Activated T-cell treated with anti-CD3 and anti-CD28 coated beads, Interleukin-2, amount 50 U/mL, for 72 hours (primary cell): ENCODE measurements at regions not wholly inside any gene's neighbourhood (a gene's known extent, or its start where the extent isn't known, plus 50 kb on each side); places are given as distances from the start of the nearest gene placed in this dataset.
A peak's percentile ranks its signal among the peaks of the same experiment; 100 is the strongest.

ENCODE experiments used
- ATAC-seq, 2 donors: fragments of 150-1000 bp; cut with Tn5 transposase; replicated peaks in 1 of 2; 2 replicates each; pipeline ENCODE4 v1.10.0; 2021; ENCODE audit warnings: moderate library complexity in 2 of 2, mild to moderate bottlenecking in 1 of 2
- DNase-seq, 2 donors: peaks; one replicate each; pipeline ENCODE4 v3.0.0; 2021 to 2022; ENCODE audit warnings: mixed read lengths in 1 of 2
- H3K27ac Mint-ChIP-seq: one replicate; pipeline ENCODE4 v1.8.0; 2022; ENCODE audit warnings: mild to moderate bottlenecking, moderate library complexity, mixed read lengths
- H3K27me3 Mint-ChIP-seq: one replicate; pipeline ENCODE4 v1.8.0; 2022; ENCODE audit warnings: low read depth, mixed read lengths
- H3K36me3 Mint-ChIP-seq, 2 donors: one replicate each; pipeline ENCODE4 v1.8.0; 2022; ENCODE audit warnings: mixed read lengths in 2 of 2, mild to moderate bottlenecking in 1 of 2; ENCODE audit not compliant: insufficient read depth in 2 of 2
- H3K4me1 Mint-ChIP-seq: one replicate; pipeline ENCODE4 v1.8.0; 2022; ENCODE audit warnings: low read depth, mixed read lengths
- H3K4me3 Mint-ChIP-seq, 2 donors: one replicate each; pipeline ENCODE4 v1.8.0; 2022; ENCODE audit warnings: mild to moderate bottlenecking in 2 of 2, mixed read lengths in 2 of 2, moderate library complexity in 2 of 2
- H3K9me3 Mint-ChIP-seq, 2 donors: one replicate each; pipeline ENCODE4 v1.8.0; 2022; ENCODE audit warnings: mixed read lengths in 2 of 2

GRCh38 chr15:39153058-39153714, 427.7 kb upstream of the THBS1 start:
- no peaks in the 10 kb centered on the region for H3K9me3 Mint-ChIP-seq

GRCh38 chr15:39153716-39154115, 427.2 kb upstream of the THBS1 start:
- ATAC-seq (no peak), DNase-seq (no peak)
- H3K27me3 Mint-ChIP-seq = no peaks in the 10 kb centered on the region
- H3K9me3 Mint-ChIP-seq = no peaks in the 10 kb centered on the region
- no peak overlapping the region for H3K4me3 Mint-ChIP-seq
- H3K4me1 Mint-ChIP-seq = no peaks in the 10 kb centered on the region
- H3K36me3 Mint-ChIP-seq = no peaks in the 10 kb centered on the region
- H3K27ac Mint-ChIP-seq = no peak overlapping the region

More at GRCh38 chr15:39153058-39153714, 427.7 kb upstream of the THBS1 start:
- Mint-ChIP-seq H3K4me1 (no peaks in the 10 kb centered on the region), H3K36me3 (no peaks in the 10 kb centered on the region), H3K4me3 (no peak overlapping the region), H3K27ac (no peak overlapping the region), H3K27me3 (no peaks in the 10 kb centered on the region)
- no peak for DNase-seq
- no peak for ATAC-seq

GRCh38 chr15:39154227-39154638, 426.6 kb upstream of the THBS1 start:
- Mint-ChIP-seq H3K36me3 (no peaks in the 10 kb centered on the region), H3K4me3 (no peak overlapping the region), H3K27me3 (no peaks in the 10 kb centered on the region), H3K4me1 (no peaks in the 10 kb centered on the region), H3K27ac (no peak overlapping the region), H3K9me3 (no peaks in the 10 kb centered on the region)
- DNase-seq (no peak), ATAC-seq (no peak)

DNA sequence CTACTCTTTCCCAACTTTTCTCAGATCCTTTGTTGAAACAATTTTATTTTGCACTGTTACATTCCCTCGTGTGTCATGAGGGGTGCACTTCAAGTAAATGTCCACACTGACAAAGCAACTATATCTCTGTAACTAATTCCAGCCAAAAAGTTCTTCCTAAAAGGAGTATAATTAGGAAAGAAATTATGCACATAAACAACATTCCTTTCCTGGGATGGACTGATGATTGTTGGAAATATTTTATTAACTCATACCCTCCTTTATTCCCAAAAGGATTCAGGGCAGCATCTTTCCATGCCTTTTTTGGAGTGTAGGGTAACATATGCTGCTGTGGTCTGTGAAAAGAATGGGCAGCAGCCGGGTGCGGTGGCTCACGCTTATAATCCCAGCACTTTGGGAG, 426.1 kb upstream of the THBS1 start:
- no peak overlapping the region for H3K27ac Mint-ChIP-seq
- ATAC-seq (no peak), DNase-seq (no peak)
- no peaks in the 10 kb centered on the region for H3K27me3 Mint-ChIP-seq
- H3K36me3 Mint-ChIP-seq = no peaks in the 10 kb centered on the region
- no peaks in the 10 kb centered on the region for H3K4me1 Mint-ChIP-seq
- H3K9me3 Mint-ChIP-seq = no peaks in the 10 kb centered on the region
- no peak overlapping the region for H3K4me3 Mint-ChIP-seq

GRCh38 chr15:39156166-39156565, 424.7 kb upstream of the THBS1 start:
- no peaks in the 10 kb centered on the region for H3K36me3 Mint-ChIP-seq
- H3K27ac Mint-ChIP-seq = no peak overlapping the region
- H3K27me3 Mint-ChIP-seq = no peaks in the 10 kb centered on the region
- H3K4me3 Mint-ChIP-seq = no peak overlapping the region
- no peak for DNase-seq
- ATAC-seq = no peak
- H3K4me1 Mint-ChIP-seq = no peaks in the 10 kb centered on the region
- H3K9me3 Mint-ChIP-seq = no peaks in the 10 kb centered on the region

DNA sequence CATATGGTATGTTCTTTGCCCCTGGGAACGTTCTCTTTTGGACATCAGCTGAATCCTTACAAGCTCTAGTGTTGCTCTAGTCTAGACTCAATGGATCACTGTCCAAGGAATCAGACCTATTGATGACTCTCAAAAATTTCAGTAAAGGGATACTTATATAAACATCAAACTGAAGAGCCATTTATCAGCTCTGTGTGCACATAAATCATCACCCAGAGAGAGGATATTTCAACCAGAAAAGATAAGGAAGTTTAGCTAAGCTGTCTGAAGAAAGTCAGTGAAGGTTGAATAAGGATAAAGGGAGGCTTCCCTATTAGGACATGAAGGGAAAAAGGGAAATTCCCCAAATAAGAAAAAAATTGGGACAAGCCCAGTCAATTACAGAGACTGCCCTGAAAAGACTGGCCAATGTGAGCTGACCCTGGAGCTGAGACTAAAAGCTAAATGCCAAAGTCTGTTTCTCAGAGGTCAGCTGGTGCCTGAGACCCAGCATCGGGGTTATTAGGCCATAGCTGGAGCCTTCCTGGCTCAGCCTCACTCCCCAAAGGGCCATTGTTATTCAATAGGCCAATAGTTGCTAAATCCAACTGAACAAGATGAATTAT, 424.1 kb upstream of the THBS1 start:
- Mint-ChIP-seq H3K27me3 (no peaks in the 10 kb centered on the region), H3K4me3 (no peak overlapping the region)

DNA sequence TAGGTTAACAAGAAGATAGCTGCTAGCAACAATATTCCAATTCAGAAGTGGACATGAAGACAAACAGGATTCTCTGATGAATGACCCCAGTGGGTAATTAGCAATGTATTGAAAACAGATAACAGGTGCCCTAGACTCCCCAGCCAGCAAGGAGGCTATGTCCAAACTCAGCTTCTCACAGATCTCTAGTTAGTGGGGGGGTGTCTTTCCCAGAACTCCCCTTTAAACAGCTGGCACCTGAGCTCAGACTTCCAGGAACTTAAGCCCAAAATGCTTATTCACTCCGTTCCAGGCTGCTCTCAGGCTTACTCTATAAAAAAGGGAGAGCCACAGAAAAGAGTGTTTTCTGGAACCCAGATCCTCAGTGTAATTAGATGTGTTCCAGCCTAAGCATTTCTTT, 423.0 kb upstream of the THBS1 start:
- no peak overlapping the region for H3K27ac Mint-ChIP-seq
- no peaks in the 10 kb centered on the region for H3K4me1 Mint-ChIP-seq
- peaks cover 0 to under 1% of the 10 kb centered on the region in 2 donors for H3K36me3 Mint-ChIP-seq
- no peak overlapping the region for H3K4me3 Mint-ChIP-seq
- DNase-seq = no peak
- H3K27me3 Mint-ChIP-seq = no peaks in the 10 kb centered on the region
- ATAC-seq = no peak
- peaks cover 0 to 2% of the 10 kb centered on the region in 2 donors for H3K9me3 Mint-ChIP-seq

More for the DNA sequence above, 424.1 kb upstream of the THBS1 start:
- Mint-ChIP-seq H3K4me1 (no peaks in the 10 kb centered on the region), H3K27ac (no peak overlapping the region), H3K36me3 (no peaks in the 10 kb centered on the region), H3K9me3 (no peaks in the 10 kb centered on the region)
- DNase-seq (no peak), ATAC-seq (no peak)

DNA sequence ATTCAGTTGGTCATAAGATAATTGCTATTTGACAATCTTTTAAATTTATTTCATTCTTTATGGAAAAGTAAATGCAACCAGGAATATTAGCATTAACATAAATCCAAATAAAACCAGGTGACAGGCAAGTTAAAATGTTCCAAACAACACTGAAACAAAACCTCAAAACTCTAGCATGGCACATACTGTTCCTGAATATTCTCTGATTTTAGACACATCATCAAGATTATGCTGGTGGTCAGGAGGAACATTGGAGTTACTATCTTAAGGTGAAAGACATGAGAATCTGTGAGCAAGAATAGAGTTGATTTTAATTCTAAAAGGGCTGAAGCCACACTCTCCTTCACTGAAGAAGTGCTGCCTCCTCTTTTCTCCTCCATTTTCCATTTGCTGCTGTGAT, 421.0 kb upstream of the THBS1 start:
- Mint-ChIP-seq H3K27ac (no peak overlapping the region), H3K9me3 (peaks cover 0 to 4% of the 10 kb centered on the region in 2 donors), H3K4me3 (no peak overlapping the region), H3K4me1 (peaks cover under 1% of the 10 kb centered on the region), H3K36me3 (peaks cover 0 to 2% of the 10 kb centered on the region in 2 donors), H3K27me3 (peaks cover 11% of the 10 kb centered on the region)
- DNase-seq = no peak
- ATAC-seq = no peak

DNA sequence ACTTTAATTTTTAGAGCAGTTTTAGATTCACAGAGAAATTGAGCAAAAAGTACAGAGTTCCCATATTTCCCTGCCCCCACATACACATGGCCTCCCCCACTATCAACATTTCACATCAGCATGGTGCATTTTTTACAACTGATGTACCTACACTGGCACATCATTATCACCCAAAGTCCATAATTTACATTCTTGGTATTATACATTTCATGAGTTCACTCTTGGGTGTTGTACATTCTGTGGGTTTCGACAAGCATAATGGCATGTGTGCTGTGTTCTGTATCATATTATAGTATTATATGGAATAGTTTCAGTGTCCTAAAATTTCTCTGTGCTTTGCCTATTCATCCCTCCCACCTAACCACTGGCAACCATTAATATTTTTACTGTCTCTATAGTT, 419.8 kb upstream of the THBS1 start:
- H3K9me3 Mint-ChIP-seq = peaks cover 0 to 4% of the 10 kb centered on the region in 2 donors
- H3K4me3 Mint-ChIP-seq = no peak overlapping the region
- H3K4me1 Mint-ChIP-seq = peaks cover 5% of the 10 kb centered on the region
- DNase-seq = no peak
- no peak for ATAC-seq
- H3K27ac Mint-ChIP-seq = no peak overlapping the region
- peaks cover 0 to 2% of the 10 kb centered on the region in 2 donors for H3K36me3 Mint-ChIP-seq
- peaks cover 20% of the 10 kb centered on the region for H3K27me3 Mint-ChIP-seq

DNA sequence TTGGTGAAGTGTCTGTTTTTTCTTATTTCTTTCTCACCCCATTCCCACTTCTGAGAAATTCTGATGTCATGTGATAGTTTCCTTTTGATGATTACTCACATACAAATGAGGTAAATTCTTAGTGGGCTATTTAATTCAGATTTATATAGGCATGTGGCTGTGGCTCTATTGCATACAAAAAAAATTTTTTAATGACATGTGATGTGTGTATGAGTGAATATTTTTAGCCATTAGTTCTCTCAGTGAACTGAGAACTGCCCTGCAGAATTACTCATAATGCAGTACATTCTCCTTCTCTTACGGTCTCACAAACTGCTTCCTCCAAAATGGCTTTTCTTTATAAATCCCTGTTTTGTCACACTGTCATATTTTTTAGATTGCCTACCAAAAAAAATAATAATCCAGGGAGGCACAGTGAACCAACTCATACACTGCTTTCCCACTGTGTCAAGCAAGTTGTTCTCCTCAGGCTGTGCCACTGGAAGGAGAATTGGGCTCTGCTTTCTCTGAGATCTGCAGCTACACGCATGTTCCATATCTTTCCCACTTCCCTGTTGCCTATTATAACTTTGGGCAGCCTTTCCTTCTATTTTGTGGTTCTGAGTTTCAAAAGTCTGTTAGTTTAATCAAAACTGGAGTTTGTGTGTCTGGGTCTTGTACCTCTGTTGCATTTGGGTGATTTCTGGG, 415.7 kb upstream of the THBS1 start:
- Mint-ChIP-seq H3K4me3 (no peak overlapping the region), H3K27me3 (peaks cover 35% of the 10 kb centered on the region), H3K36me3 (peaks cover 0 to 2% of the 10 kb centered on the region in 2 donors), H3K27ac (no peak overlapping the region), H3K4me1 (peaks cover 5% of the 10 kb centered on the region), H3K9me3 (peaks cover 0 to 4% of the 10 kb centered on the region in 2 donors)
- ATAC-seq (no peak), DNase-seq (no peak)

GRCh38 chr15:39167164-39168058, 413.5 kb upstream of the THBS1 start:
- Mint-ChIP-seq H3K4me3 (no peak overlapping the region), H3K27ac (no peak overlapping the region), H3K9me3 (peaks cover 0 to 4% of the 10 kb centered on the region in 2 donors), H3K27me3 (peaks cover 35% of the 10 kb centered on the region), H3K36me3 (peaks cover 0 to 2% of the 10 kb centered on the region in 2 donors), H3K4me1 (peaks cover 15% of the 10 kb centered on the region)
- ATAC-seq (no peak), DNase-seq (no peak)

- ATAC-seq = peak; percentile 47 to 79
- H3K9me3 Mint-ChIP-seq = no peaks in the 10 kb centered on the region
These were observed 408.9 kb upstream of the THBS1 start for GRCh38 chr15:39171944-39172368.

More at GRCh38 chr15:39171944-39172368, 408.9 kb upstream of the THBS1 start:
- Mint-ChIP-seq H3K4me1 (peaks cover 10% of the 10 kb centered on the region), H3K4me3 (no peak overlapping the region), H3K27ac (no peak overlapping the region), H3K27me3 (peaks cover 33% of the 10 kb centered on the region), H3K36me3 (no peaks in the 10 kb centered on the region)
- peak; percentile 23 to 47 for DNase-seq
